GM12878 (cell line): ENCODE measurements at regions not wholly inside any gene's neighbourhood (a gene's known extent, or its start where the extent isn't known, plus 50 kb on each side); places are given as distances from the start of the nearest gene placed in this dataset.

Experiments used
- ATAC-seq: fragments of 200-7000 bp; cut with Tn5 transposase; 3 replicates; pipeline ENCODE4 v1.9.1; 2020; ENCODE audit warnings: mild to moderate bottlenecking, moderate library complexity
- BruUV-seq: library from RNA; stranded (reverse); fragments of 400-500 nt; replicated peaks from 2 replicates; lab custom pipeline; 2021; lab: Mats Ljungman, UMichigan
- CTCF ChIA-PET: fragments of 300-600 bp; sonication (Branson Sonifier 250); formaldehyde crosslinking; extraction: SDS; loops from one replicate; lab custom pipeline; 2021; ENCODE audit warnings: inconsistent platforms; lab: Yijun Ruan, JAX
- POLR2A ChIA-PET: fragments of 350-600 bp; formaldehyde crosslinking; extraction: SDS; loops from one replicate; lab custom pipeline; 2021; ENCODE audit warnings: inconsistent platforms; lab: Charles Lee
- RAD21 ChIA-PET: fragments of 300-600 bp; sonication (Branson Sonifier 250); formaldehyde crosslinking; loops from one replicate; lab custom pipeline; 2023; ENCODE audit warnings: antibody characterized with exemption; ENCODE audit not compliant: unreplicated experiment; lab: Charles Lee
- SMC1A ChIA-PET: fragments of 300-600 bp; sonication (Branson Sonifier 250); formaldehyde crosslinking; loops from one replicate; lab custom pipeline; 2023; ENCODE audit not compliant: unreplicated experiment, uncharacterized antibody; lab: Charles Lee
- DNase-seq: peaks from one replicate; pipeline ENCODE4 v3.0.0-alpha.2; 2011; ENCODE audit warnings: low read depth, low spot score
- FAIRE-seq: peaks from 3 replicates; lab custom pipeline; 2011; peaks lifted over from hg19 to GRCh38; lab: Jason Lieb, UNC
- H2AFZ ChIP-seq: 2 replicates; pipeline ENCODE4 v1.6.0; 2011; ENCODE audit warnings: low read depth, low read length, control low read depth; ENCODE audit not compliant: control insufficient read depth
- H3K27ac ChIP-seq: 2 replicates; pipeline ENCODE4 v1.5.1; 2011; ENCODE audit warnings: control low read depth; ENCODE audit not compliant: control insufficient read depth, insufficient read depth
- H3K27me3 ChIP-seq, 2 experiments: replicated peaks in 1 of 2; 2 replicates each; pipeline versions ENCODE4 v1.6.0 to v1.6.1; 2011; ENCODE audit warnings: low read length in 1 of 2; ENCODE audit not compliant: control insufficient read depth in 2 of 2, insufficient read depth in 2 of 2
- H3K36me3 ChIP-seq, 2 experiments: 2 replicates each; pipeline ENCODE4 v1.5.1; 2011; ENCODE audit warnings: low read length in 1 of 2; ENCODE audit not compliant: control insufficient read depth in 2 of 2, insufficient read depth in 2 of 2
- H3K4me1 ChIP-seq: 2 replicates; pipeline ENCODE4 v1.6.1; 2011; ENCODE audit warnings: mild to moderate bottlenecking, low read length, moderate library complexity, mixed read lengths; ENCODE audit not compliant: control insufficient read depth, insufficient read depth
- H3K4me2 ChIP-seq: 2 replicates; pipeline ENCODE4 v1.6.0; 2011; ENCODE audit warnings: control low read depth; ENCODE audit not compliant: control insufficient read depth, insufficient read depth
- H3K4me3 ChIP-seq: fragments of 200-600 bp; sonication (generic); 2 replicates; pipeline ENCODE4 v1.5.1; 2016
- H3K79me2 ChIP-seq: 2 replicates; pipeline ENCODE4 v1.6.0; 2011; ENCODE audit warnings: low read length; ENCODE audit not compliant: control insufficient read depth, insufficient read depth
- H3K9ac ChIP-seq: 2 replicates; pipeline ENCODE4 v1.8.0; 2011; ENCODE audit warnings: low read length, control low read depth, mixed read lengths; ENCODE audit not compliant: control insufficient read depth, insufficient read depth
- H3K9me3 ChIP-seq: replicated peaks from 3 replicates; pipeline ENCODE4 v1.5.1; 2011; ENCODE audit warnings: mild to moderate bottlenecking, low read length; ENCODE audit not compliant: control insufficient read depth, insufficient read depth
- H4K20me1 ChIP-seq: 2 replicates; pipeline ENCODE4 v1.6.0; 2011; ENCODE audit not compliant: control insufficient read depth, insufficient read depth
- GATAD2B ChIP-seq: fragments of 450-650 bp; conservative IDR thresholded peaks from 2 replicates; pipeline ENCODE4 v1.6.1; 2017; ENCODE audit warnings: low read depth, mild to moderate bottlenecking, moderate library complexity
- IRF4 ChIP-seq: IDR thresholded peaks from 2 replicates; pipeline ENCODE4 v1.6.1; 2011; ENCODE audit warnings: low read depth, low read length
- MTA2 ChIP-seq: fragments of 450-650 bp; IDR thresholded peaks from 2 replicates; pipeline ENCODE4 v1.6.1; 2016; ENCODE audit warnings: low read depth, mild to moderate bottlenecking, moderate library complexity
- POLR2AphosphoS2 ChIP-seq: IDR thresholded peaks from 2 replicates; pipeline ENCODE4 v1.6.1; 2011; ENCODE audit warnings: low read depth, mild to moderate bottlenecking, low read length, improper control_type of control experiment, moderate library complexity
- REST ChIP-seq: IDR thresholded peaks from 2 replicates; pipeline ENCODE4 v1.6.1; 2012; ENCODE audit warnings: mild to moderate bottlenecking, low read depth, low read length
- RFX5 ChIP-seq: IDR thresholded peaks from 2 replicates; pipeline ENCODE4 v1.6.1; 2011; ENCODE audit warnings: low read depth, low read length, improper control_type of control experiment
- USF1 ChIP-seq: IDR thresholded peaks from 2 replicates; pipeline ENCODE4 v1.6.1; 2011; ENCODE audit warnings: borderline replicate concordance, low read depth, mild to moderate bottlenecking, moderate library complexity, mixed read lengths, low read length; ENCODE audit not compliant: insufficient read depth; ENCODE audit errors: extremely low read length
- ZNF274 ChIP-seq: IDR thresholded peaks from one replicate; pipeline ENCODE4 v1.8.0; 2011; ENCODE audit not compliant: insufficient read length, insufficient read depth
- ZNF384 ChIP-seq: IDR thresholded peaks from 2 replicates; pipeline ENCODE4 v1.6.1; 2012; ENCODE audit warnings: low read depth, mild to moderate bottlenecking, low read length, improper control_type of control experiment, borderline replicate concordance
- ZNF687 ChIP-seq: fragments of 450-650 bp; IDR thresholded peaks from 2 replicates; pipeline ENCODE4 v1.6.1; 2017; ENCODE audit warnings: mild to moderate bottlenecking, moderate library complexity
- ZZZ3 ChIP-seq: IDR thresholded peaks from 2 replicates; pipeline ENCODE4 v1.6.1; 2011; ENCODE audit warnings: low read depth; ENCODE audit not compliant: control insufficient read depth, insufficient read length
- WGBS: methylation state at CpG from one replicate; pipeline ENCODE4 v1.1.6; 2016; ENCODE audit warnings: low lambda C conversion rate; ENCODE audit not compliant: insufficient replicate concordance, insufficient coverage; ENCODE audit errors: missing lambda C conversion rate; 5-methylcytosine and 5-hydroxymethylcytosine counted together
- in situ Hi-C: fragments of 300-500 bp; cut with MboI; formaldehyde crosslinking; loops from 9 replicates; pipeline ENCODE4 v1.14.3; 2018; ENCODE audit warnings: mixed read lengths
- intact Hi-C: fragments of 100-400 bp; cut with micrococcal nuclease; formaldehyde crosslinking; loops from one replicate; pipeline ENCODE4 v1.14.2; 2022; ENCODE audit not compliant: unreplicated experiment

- H3K9ac ChIP-seq: no peak overlapping the region
- no peak for TF ChIP-seq ZNF687
- no peak for TF ChIP-seq ZNF274
- TF ChIP-seq MTA2: no peak
- no peak for TF ChIP-seq GATAD2B
- TF ChIP-seq RFX5: no peak
- no peak for TF ChIP-seq ZNF384
- TF ChIP-seq IRF4: no peak
- no peak for TF ChIP-seq USF1
- no peak for TF ChIP-seq REST
- TF ChIP-seq POLR2AphosphoS2: no peak
- TF ChIP-seq ZZZ3: no peak
- ATAC-seq (no peak), FAIRE-seq (no peak), DNase-seq (no peak)
- H3K4me2 ChIP-seq: no peak overlapping the region
- no peaks in the 10 kb centered on the region for H3K79me2 ChIP-seq
- H3K9me3 ChIP-seq: no peaks in the 10 kb centered on the region
- intact Hi-C loops: no loop called here
- H3K36me3 ChIP-seq: no peaks in the 10 kb centered on the region
- no peak overlapping the region for H2AFZ ChIP-seq
- no peaks in the 10 kb centered on the region for H3K4me1 ChIP-seq
- 28% methylated on average over 3 of the region's 3 CpGs for WGBS
- no peak overlapping the region for H3K4me3 ChIP-seq
- no TSS peak for BruUV-seq
- ChIA-PET CTCF (no interaction called here), POLR2A (no interaction called here), SMC1A (no interaction called here), RAD21 (no interaction called here)
- no peaks in the 10 kb centered on the region for H4K20me1 ChIP-seq
- H3K27me3 ChIP-seq: no peaks in the 10 kb centered on the region
- H3K27ac ChIP-seq: no peak overlapping the region
- in situ Hi-C loops: no loop called here
Observed at GRCh38 chr2:161030260-161031063, 129.8 kb upstream of the TANK start.
